GM10266 (cell line): ENCODE measurements at regions not wholly inside any gene's neighbourhood (a gene's known extent, or its start where the extent isn't known, plus 50 kb on each side); places are given as distances from the start of the nearest gene placed in this dataset.

Experiments used
- DNase-seq: peaks from one replicate; pipeline ENCODE4 v3.0.0; 2012; ENCODE audit errors: extremely low spot score
- TF ChIP-seq, protein P1 (sequence below): IDR thresholded peaks from 2 replicates; pipeline ENCODE4 v1.5.1; 2012; ENCODE audit warnings: mild to moderate bottlenecking, low read depth; ENCODE audit not compliant: control insufficient read depth, insufficient read depth; ENCODE audit errors: missing control alignments

DNA sequence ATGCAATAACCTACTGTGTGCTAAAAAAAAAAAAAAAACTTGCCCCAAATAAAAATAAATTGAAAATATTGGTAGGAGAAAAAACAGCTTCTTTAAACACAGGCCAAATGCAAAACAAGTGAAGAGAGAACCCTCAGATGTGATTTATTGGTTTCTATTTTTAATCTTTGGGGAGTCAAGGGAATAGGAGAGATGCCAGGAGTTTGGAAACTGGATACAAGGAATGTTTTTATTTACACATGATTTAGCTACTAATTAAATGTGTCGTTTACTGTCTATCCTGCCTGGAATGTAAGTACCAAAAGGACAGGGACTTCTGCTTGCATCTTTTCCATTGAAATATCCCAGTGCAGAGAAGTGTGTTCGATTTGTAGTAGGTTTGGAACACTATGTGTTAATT, 810.7 kb downstream of the MAFB start:
- TF ChIP-seq, protein P1, sequence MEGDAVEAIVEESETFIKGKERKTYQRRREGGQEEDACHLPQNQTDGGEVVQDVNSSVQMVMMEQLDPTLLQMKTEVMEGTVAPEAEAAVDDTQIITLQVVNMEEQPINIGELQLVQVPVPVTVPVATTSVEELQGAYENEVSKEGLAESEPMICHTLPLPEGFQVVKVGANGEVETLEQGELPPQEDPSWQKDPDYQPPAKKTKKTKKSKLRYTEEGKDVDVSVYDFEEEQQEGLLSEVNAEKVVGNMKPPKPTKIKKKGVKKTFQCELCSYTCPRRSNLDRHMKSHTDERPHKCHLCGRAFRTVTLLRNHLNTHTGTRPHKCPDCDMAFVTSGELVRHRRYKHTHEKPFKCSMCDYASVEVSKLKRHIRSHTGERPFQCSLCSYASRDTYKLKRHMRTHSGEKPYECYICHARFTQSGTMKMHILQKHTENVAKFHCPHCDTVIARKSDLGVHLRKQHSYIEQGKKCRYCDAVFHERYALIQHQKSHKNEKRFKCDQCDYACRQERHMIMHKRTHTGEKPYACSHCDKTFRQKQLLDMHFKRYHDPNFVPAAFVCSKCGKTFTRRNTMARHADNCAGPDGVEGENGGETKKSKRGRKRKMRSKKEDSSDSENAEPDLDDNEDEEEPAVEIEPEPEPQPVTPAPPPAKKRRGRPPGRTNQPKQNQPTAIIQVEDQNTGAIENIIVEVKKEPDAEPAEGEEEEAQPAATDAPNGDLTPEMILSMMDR = no peak
- no peak for DNase-seq

DNA sequence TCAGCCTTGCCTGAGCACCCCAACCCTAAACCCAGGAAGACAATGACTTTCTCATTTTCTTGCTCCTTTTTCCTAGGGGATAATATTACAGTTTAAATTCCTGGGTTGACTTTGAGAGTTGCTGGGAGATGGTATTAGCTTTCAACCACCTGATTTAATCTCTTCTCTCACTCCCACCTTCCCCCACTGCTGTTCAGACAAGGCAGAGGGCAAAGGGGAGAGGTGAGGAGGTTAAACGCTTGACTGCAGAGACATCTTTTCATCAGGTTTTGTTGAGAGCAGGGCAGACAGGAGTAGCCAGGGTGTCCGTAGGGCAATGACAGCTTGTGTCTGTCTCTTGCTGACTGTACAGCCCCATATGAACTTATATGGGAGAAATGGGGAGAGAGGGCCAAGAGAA, 811.2 kb downstream of the MAFB start:
- no peak for DNase-seq
- TF ChIP-seq, protein P1 = no peak

DNA sequence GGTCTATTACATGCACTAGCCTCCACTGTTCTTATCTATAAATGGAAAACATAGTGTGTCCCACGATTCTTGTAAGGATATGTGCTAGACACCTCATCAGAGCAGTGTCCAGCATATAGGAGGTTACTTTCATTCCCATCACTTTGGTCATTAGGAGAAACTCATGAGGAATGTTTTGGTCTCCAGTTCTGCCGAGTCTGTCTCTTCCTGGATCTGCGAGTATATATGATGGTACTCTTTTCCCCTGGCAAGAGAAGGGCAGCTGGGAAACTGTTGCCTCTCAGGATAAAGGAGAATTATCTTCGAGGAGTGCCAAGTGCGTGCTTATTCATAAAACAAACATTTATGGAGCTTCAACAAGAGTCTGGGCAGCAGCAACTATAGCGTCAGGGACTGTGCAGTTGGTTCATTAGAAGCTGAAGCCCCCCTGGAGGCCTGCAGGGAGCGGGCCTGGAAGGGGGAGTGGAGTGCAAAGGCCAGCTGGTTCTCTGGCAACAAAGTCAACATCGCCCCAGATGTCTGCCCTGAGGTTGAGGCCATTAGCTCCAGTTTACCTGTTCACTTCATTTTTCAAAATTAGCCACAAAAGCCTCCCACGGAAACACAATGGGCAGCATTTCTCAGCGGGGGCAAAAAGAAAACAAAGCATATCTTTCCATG, 811.9 kb downstream of the MAFB start:
- TF ChIP-seq, protein P1 = no peak

DNA sequence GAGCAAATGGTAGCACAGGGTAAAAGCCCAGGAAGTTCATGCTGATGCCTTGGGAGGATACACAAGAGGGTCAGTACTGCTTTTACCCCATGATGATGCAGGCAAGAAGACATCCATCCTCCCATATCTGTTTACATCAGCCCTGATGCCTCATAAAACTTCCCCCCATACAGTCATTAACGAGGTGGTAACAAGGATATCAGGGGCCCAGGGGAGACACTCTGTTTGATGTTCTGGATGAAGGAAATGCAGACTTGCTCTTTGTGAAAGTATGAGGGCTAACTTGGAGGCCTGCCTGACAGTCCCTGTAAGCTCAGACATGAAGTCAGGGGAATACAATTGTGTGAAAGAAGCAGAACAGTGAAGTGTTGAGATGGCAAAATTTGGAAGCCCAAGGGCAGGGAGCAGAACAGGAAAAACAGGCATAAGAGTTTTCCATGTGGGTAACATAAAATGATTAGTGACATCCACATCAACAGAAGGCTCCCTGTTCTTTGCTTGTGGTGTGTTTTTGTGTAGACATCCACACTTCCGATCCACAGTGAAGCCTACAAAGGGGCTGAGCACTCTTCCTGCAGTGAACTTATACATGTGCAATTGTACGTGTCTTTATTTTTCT, 813.4 kb downstream of the MAFB start:
- DNase-seq = no peak
- TF ChIP-seq, protein P1 = no peak

More for the DNA sequence above, 811.9 kb downstream of the MAFB start:
- no peak for DNase-seq

DNA sequence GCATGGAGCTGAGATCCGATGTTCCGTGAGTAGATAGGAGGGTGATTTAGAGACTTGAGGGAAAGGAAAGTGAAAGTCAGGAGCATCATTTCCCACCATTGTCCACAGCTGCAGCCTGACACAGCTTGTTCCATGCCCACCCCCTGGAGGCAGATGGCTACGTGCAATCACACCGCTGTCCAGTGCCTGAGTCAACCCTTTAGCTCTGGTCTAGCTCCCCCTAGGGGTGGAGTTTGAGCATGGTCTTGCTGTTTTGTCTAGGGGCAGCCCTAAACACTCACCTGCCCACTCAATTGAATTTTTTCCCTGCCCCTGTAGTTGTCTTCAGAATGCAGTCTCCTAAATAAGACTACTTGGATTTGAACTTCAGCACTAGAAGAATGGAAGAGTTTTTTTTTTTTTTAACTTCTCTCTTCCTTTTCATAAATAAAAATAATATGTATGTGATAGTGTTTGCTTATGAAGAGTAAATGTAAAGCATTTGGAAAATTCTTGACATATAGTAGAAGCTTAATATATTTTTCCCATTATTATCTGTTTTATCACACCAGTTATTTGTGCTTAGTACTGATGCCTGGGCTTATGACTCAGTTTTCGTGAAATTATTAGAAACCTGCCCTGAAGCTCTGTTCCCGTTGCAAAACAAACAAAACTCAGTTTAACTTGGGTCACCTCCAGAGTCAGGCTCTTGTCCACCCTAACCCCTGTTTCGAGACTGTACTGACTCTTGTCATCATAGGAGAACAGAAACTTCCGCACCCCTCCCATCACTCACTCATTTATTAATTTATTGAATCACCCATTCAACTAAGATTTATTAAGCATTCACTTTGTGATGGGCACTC, 814.8 kb downstream of the MAFB start:
- TF ChIP-seq, protein P1 = peak; percentile 90

DNA sequence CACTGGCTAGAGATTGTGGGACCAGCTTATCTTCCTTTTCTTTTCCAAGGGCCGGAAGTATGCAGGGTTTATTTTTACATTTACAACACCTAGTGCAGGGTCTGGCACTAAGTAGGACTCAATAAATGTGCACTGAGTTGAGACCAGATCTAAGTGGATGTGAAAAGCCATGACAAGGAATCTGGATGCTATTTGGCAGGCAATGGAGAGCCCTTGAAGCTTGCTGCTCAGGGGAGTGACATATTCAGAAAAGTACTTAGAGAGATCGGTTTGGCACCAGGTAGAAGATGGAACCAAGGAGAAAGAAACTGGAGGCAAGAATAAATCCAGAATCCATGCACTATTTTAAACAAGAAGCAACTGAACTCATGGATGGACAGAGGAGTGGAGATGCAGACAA, 815.8 kb downstream of the MAFB start:
- TF ChIP-seq, protein P1 = no peak
- no peak for DNase-seq

More for the DNA sequence above, 814.8 kb downstream of the MAFB start:
- peak; percentile 67 for DNase-seq
